ENCODE measurements at regions not wholly inside any gene's neighbourhood (a gene's known extent, or its start where the extent isn't known, plus 50 kb on each side); places are given as distances from the start of the nearest gene placed in this dataset.

DNA sequence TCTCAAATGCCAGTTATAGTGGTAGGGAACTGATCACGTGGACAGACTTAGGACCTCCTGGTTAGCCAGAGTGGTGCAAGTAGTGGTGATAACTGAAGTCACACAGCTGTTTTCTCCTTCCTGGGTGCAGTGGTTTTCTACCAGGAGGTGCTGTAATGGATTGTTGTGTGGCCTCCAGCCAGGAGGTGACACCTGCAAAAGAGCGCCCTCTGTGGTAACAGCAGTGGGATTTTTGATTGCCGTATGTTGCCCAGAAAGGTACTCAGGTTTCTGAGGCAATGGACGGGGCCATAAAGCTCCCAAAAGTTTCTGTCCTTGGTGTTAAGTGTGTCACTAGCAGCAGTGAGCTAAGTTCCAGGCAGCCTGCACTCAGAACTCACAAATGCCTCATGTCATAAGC is 1358.1 kb upstream of the DDX18 start:
- TF ChIP-seq, protein P1, sequence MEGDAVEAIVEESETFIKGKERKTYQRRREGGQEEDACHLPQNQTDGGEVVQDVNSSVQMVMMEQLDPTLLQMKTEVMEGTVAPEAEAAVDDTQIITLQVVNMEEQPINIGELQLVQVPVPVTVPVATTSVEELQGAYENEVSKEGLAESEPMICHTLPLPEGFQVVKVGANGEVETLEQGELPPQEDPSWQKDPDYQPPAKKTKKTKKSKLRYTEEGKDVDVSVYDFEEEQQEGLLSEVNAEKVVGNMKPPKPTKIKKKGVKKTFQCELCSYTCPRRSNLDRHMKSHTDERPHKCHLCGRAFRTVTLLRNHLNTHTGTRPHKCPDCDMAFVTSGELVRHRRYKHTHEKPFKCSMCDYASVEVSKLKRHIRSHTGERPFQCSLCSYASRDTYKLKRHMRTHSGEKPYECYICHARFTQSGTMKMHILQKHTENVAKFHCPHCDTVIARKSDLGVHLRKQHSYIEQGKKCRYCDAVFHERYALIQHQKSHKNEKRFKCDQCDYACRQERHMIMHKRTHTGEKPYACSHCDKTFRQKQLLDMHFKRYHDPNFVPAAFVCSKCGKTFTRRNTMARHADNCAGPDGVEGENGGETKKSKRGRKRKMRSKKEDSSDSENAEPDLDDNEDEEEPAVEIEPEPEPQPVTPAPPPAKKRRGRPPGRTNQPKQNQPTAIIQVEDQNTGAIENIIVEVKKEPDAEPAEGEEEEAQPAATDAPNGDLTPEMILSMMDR (IDR thresholded peaks at IDR 0.05; ENCODE audit: borderline replicate concordance, extremely low read depth, low read length, poor library complexity, severe bottlenecking): no peak
- no peak for TF ChIP-seq EZH2 (IDR thresholded peaks at IDR 0.05; ENCODE audit: borderline replicate concordance, low read depth, low read length, severe bottlenecking)

Measured in DND-41 (cell line).